Smooth muscle cell (in vitro differentiated cells): ENCODE measurements at regions not wholly inside any gene's neighbourhood (a gene's known extent, or its start where the extent isn't known, plus 50 kb on each side); places are given as distances from the start of the nearest gene placed in this dataset.

Experiments
- DNase-seq: peaks from one replicate; lab custom pipeline; 2025; ENCODE audit not compliant: unreplicated experiment; lab: John Stamatoyannopoulos, UW
- H2AFZ ChIP-seq: fragments of 200-600 bp; sonication (generic); 2 replicates; pipeline ENCODE4 v1.6.0; 2016; ENCODE audit warnings: antibody characterized with exemption, low read depth, mild to moderate bottlenecking
- H3F3A ChIP-seq: fragments of 200-600 bp; sonication (generic); 2 replicates; pipeline ENCODE4 v1.6.0; 2017; ENCODE audit warnings: antibody characterized with exemption, low read depth
- H3K27ac ChIP-seq: fragments of 200-600 bp; sonication (generic); 2 replicates; pipeline ENCODE4 v1.5.1; 2016; ENCODE audit warnings: low read depth, mild to moderate bottlenecking
- H3K27me3 ChIP-seq: fragments of 200-600 bp; sonication (generic); 2 replicates; pipeline ENCODE4 v1.6.1; 2016; ENCODE audit warnings: low read depth, mild to moderate bottlenecking
- H3K36me3 ChIP-seq: fragments of 200-600 bp; sonication (generic); 2 replicates; pipeline ENCODE4 v1.5.1; 2016; ENCODE audit warnings: low read depth
- H3K4me1 ChIP-seq: fragments of 200-600 bp; sonication (generic); 2 replicates; pipeline ENCODE4 v1.5.1; 2016; ENCODE audit warnings: low read depth
- H3K4me2 ChIP-seq: fragments of 200-600 bp; sonication (generic); 2 replicates; pipeline ENCODE4 v1.6.0; 2016; ENCODE audit warnings: mild to moderate bottlenecking
- H3K4me3 ChIP-seq: fragments of 200-600 bp; sonication (generic); 2 replicates; pipeline ENCODE4 v1.5.1; 2016; ENCODE audit warnings: mild to moderate bottlenecking
- H3K79me2 ChIP-seq: fragments of 200-600 bp; sonication (generic); 2 replicates; pipeline ENCODE4 v1.6.0; 2016; ENCODE audit warnings: low read depth, mild to moderate bottlenecking
- H3K9ac ChIP-seq: fragments of 200-600 bp; sonication (generic); 2 replicates; pipeline ENCODE4 v1.6.0; 2016; ENCODE audit warnings: low read depth
- H3K9me3 ChIP-seq: fragments of 200-600 bp; sonication (generic); replicated peaks from 2 replicates; pipeline ENCODE4 v1.5.1; 2016; ENCODE audit warnings: low read depth
- H4K20me1 ChIP-seq: fragments of 200-600 bp; sonication (generic); 2 replicates; pipeline ENCODE4 v1.6.0; 2016; ENCODE audit warnings: low read depth
- WGBS: methylation state at CpG from one replicate; pipeline ENCODE4 v1.1.7; 2016; ENCODE audit warnings: low lambda C conversion rate; 5-methylcytosine and 5-hydroxymethylcytosine counted together
- TF ChIP-seq, protein P1 (sequence below): fragments of 200-600 bp; sonication (generic); IDR thresholded peaks from 2 replicates; pipeline ENCODE4 v1.5.1; 2017; ENCODE audit warnings: borderline replicate concordance, mild to moderate bottlenecking, antibody characterized with exemption; ENCODE audit not compliant: insufficient read depth, poor library complexity, severe bottlenecking

DNA sequence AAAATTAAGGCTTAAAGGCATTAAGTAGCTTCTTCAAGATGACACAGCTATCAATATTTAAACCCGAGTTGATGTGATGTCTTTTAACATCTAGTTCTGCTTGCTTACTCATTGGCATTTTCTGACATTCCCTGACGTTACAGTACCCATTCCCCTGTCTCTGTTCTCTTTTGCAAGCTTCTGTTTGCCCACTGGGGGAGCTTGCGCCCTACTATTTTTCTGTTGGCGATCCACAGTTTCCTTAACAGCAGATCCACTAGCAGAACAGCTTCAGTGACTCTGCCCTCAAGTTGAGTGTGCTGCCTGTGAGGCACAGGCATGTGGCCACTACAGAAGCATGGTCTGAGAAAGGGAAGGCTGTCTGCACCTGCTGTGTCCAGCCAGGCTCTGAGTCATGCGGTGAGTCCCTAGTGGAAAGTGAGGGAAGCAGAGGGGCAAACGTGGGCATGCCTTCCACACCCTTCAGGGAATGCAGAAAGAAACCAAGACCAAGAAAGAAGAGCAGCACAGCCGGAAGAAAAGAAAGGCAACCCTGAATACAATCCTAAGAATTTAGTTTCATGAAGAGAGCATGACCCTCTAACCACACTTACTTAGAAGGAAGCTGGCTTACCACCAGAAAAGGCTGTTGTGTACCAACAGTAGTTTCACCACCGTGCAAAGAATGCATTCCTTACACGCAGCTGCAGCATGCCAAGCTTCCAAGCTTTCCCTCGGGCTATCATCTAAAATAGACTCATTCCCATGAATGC is 97.7 kb upstream of the VGLL2 start:
- H3K27ac ChIP-seq, result no peak overlapping the region
- H4K20me1 ChIP-seq, result no peaks in the 10 kb centered on the region
- DNase-seq, result no peak
- no peak overlapping the region for H3K4me3 ChIP-seq
- no peak overlapping the region for H3K4me2 ChIP-seq
- H2AFZ ChIP-seq, result no peak overlapping the region
- H3K4me1 ChIP-seq, result no peaks in the 10 kb centered on the region
- 47% methylated on average over 10 of the region's 10 CpGs for WGBS
- H3K79me2 ChIP-seq, result no peaks in the 10 kb centered on the region
- H3K36me3 ChIP-seq, result no peaks in the 10 kb centered on the region
- H3K27me3 ChIP-seq, result peaks cover 15% of the 10 kb centered on the region
- no peaks in the 10 kb centered on the region for H3F3A ChIP-seq
- TF ChIP-seq, protein P1, sequence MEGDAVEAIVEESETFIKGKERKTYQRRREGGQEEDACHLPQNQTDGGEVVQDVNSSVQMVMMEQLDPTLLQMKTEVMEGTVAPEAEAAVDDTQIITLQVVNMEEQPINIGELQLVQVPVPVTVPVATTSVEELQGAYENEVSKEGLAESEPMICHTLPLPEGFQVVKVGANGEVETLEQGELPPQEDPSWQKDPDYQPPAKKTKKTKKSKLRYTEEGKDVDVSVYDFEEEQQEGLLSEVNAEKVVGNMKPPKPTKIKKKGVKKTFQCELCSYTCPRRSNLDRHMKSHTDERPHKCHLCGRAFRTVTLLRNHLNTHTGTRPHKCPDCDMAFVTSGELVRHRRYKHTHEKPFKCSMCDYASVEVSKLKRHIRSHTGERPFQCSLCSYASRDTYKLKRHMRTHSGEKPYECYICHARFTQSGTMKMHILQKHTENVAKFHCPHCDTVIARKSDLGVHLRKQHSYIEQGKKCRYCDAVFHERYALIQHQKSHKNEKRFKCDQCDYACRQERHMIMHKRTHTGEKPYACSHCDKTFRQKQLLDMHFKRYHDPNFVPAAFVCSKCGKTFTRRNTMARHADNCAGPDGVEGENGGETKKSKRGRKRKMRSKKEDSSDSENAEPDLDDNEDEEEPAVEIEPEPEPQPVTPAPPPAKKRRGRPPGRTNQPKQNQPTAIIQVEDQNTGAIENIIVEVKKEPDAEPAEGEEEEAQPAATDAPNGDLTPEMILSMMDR, result no peak
- H3K9ac ChIP-seq, result no peak overlapping the region
- no peaks in the 10 kb centered on the region for H3K9me3 ChIP-seq

DNA sequence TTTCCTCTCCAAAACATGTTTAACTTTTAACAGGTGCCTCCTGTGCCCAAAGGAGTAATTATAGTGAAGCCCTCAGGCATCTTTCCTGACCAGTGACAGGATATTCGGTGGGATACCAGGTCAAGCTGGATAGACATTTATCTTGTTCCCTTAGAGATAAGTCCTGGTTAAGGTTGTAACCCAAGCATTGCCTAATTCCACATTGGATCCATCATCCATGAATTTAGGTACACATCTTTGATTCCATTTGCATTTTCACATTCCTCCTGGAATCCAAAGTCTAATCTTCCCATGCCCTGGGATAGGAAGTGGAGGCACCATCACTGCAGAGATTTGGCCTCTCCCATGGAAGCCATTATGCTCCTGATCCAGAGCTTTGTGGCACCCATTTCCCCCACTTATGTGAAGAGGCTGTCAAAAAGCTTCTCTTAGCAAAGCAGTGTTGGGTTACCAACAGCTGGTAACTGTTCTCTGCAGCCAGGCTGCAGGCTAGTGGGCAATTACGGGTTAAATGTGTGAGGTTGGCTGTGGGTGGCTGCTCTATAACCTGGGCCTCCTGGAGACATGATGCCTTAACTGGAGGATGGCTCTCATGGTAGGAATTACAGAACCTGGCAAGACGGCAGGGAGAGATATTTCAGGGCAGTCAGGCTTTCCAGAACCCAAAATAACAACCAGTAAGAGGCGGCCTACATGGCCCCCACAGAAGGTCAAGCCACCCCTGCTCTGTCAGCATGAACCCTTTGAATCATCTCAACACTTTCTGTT is 96.9 kb upstream of the VGLL2 start:
- Histone ChIP-seq H3K4me2 (no peak overlapping the region), H3K27me3 (peaks cover 7% of the 10 kb centered on the region), H3K9ac (no peak overlapping the region), H3K4me1 (no peaks in the 10 kb centered on the region), H3K79me2 (no peaks in the 10 kb centered on the region), H3K4me3 (no peak overlapping the region), H3K27ac (no peak overlapping the region), H2AFZ (no peak overlapping the region), H3F3A (no peaks in the 10 kb centered on the region), H3K36me3 (no peaks in the 10 kb centered on the region), H3K9me3 (no peaks in the 10 kb centered on the region), H4K20me1 (no peaks in the 10 kb centered on the region)
- TF ChIP-seq, protein P1, result no peak
- WGBS, result 78% methylated on average over 4 of the region's 4 CpGs
- DNase-seq, result no peak

DNA sequence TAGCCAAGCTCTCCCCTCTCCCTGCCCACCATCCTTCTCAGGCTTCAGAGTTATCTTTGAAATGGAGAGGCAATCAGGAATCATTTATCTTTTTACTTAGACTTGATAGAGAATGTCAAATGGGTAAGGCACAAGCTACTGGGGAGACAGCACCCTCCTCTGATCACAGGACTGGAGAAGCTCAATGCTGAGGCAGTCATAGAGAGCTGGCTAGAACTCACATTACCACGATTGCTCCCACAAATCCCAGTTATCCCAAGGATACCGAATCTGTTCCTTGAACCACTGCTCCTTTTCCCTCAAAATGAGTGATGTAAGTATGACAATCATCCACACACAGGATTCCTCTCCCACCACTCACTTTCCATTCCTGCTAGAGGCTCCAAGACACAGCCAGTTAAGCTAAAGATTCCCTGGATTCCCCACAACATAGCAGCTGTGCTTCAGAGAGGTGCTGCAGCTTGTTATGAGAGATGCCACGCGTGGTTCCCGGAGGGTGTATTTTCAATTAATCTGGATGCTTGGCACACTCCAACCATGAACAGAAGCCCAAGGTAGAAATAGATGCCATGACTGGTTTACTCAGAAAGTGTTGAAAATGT is 96.2 kb upstream of the VGLL2 start:
- no peaks in the 10 kb centered on the region for H3K79me2 ChIP-seq
- H3K27ac ChIP-seq, result no peak overlapping the region
- no peak overlapping the region for H2AFZ ChIP-seq
- WGBS, result 91% methylated on average over 5 of the region's 5 CpGs
- H4K20me1 ChIP-seq, result no peaks in the 10 kb centered on the region
- no peaks in the 10 kb centered on the region for H3K4me1 ChIP-seq
- no peak overlapping the region for H3K4me2 ChIP-seq
- no peaks in the 10 kb centered on the region for H3K9me3 ChIP-seq
- no peak overlapping the region for H3K9ac ChIP-seq
- H3K27me3 ChIP-seq, result peaks cover 2% of the 10 kb centered on the region
- TF ChIP-seq, protein P1, result no peak
- DNase-seq, result no peak
- no peak overlapping the region for H3K4me3 ChIP-seq
- H3F3A ChIP-seq, result no peaks in the 10 kb centered on the region
- no peaks in the 10 kb centered on the region for H3K36me3 ChIP-seq
